K562 (cell line): ENCODE measurements at regions not wholly inside any gene's neighbourhood (a gene's known extent, or its start where the extent isn't known, plus 50 kb on each side); places are given as distances from the start of the nearest gene placed in this dataset.
"Not testable (repeated sequence)": the region's sequence is repeated elsewhere in the genome, so short reads cannot be mapped to it uniquely, and the experiment has no call there.

Experiments used
- ARNT ChIP-seq, 2 experiments: fragments of 450-650 bp; IDR thresholded peaks; 2 replicates each; pipeline ENCODE4 v1.6.1; 2016; ENCODE audit warnings: mild to moderate bottlenecking in 1 of 2
- IRF1 ChIP-seq: sonication (generic); formaldehyde crosslinking; IDR thresholded peaks from 2 replicates; pipeline ENCODE4 v1.8.0; 2022; ENCODE audit warnings: missing genetic modification reagents, mild to moderate bottlenecking, borderline replicate concordance
- MAZ ChIP-seq, 2 experiments: fragments of 450-650 bp in 1 of 2; sonication (generic) in 1 of 2; formaldehyde crosslinking; IDR thresholded peaks in 1 of 2; conservative IDR thresholded peaks in 1 of 2; 2 replicates each; pipeline versions ENCODE4 v1.4.0 to v1.5.0; 2020; ENCODE audit warnings: mild to moderate bottlenecking in 1 of 2, missing genetic modification reagents in 1 of 2
- MIER1 ChIP-seq: fragments of 450-650 bp; IDR thresholded peaks from 2 replicates; pipeline ENCODE4 v1.6.1; 2016; ENCODE audit warnings: antibody characterized with exemption, mild to moderate bottlenecking, low read depth
- NCOA1 ChIP-seq: fragments of 450-650 bp; IDR thresholded peaks from 2 replicates; pipeline ENCODE4 v1.6.1; 2016; ENCODE audit warnings: low read depth
- SIN3B ChIP-seq: fragments of 450-650 bp; IDR thresholded peaks from 2 replicates; pipeline ENCODE4 v1.6.1; 2017; ENCODE audit warnings: low read depth, mild to moderate bottlenecking, moderate library complexity

- TF ChIP-seq NCOA1; IRF1 (CRISPR knock-in tag); MIER1; SIN3B; ARNT (IDR thresholded peaks at IDR 0.05); MAZ (CRISPR knock-in tag; conservative IDR thresholded peaks at IDR 0.05 in 1 of 2, IDR thresholded peaks at IDR 0.05 in 1 of 2): not testable (repeated sequence)
These were observed 125.4 kb upstream of the ALDH3B2 start for GRCh38 chr11:67799808-67800207.
